AG04450 (cell line): ENCODE measurements at regions not wholly inside any gene's neighbourhood (a gene's known extent, or its start where the extent isn't known, plus 50 kb on each side); places are given as distances from the start of the nearest gene placed in this dataset.

Experiments
- CTCF ChIA-PET: fragments of 300-600, 350-600 bp; formaldehyde crosslinking; extraction: SDS; loops from one replicate; lab custom pipeline; 2022; ENCODE audit warnings: antibody characterized with exemption, inconsistent platforms; lab: Charles Lee
- POLR2A ChIA-PET: fragments of 350-600 bp; formaldehyde crosslinking; extraction: SDS; loops from one replicate; lab custom pipeline; 2021; ENCODE audit warnings: antibody characterized with exemption, inconsistent platforms; lab: Yijun Ruan, JAX
- DNase-seq: peaks from one replicate; pipeline ENCODE4 v3.0.0-alpha.2; 2011; ENCODE audit warnings: low read depth, low spot score
- H3K27ac ChIP-seq: one replicate; pipeline ENCODE4 v1.5.1; 2012; ENCODE audit warnings: low read depth, low read length, control low read depth
- H3K27me3 ChIP-seq: one replicate; pipeline ENCODE4 v1.6.0; 2012; ENCODE audit warnings: low read length; ENCODE audit not compliant: control insufficient read depth, insufficient read depth
- H3K4me3 ChIP-seq: 2 replicates; pipeline ENCODE4 v1.5.1; 2011; ENCODE audit warnings: mild to moderate bottlenecking, low read depth, low read length, control low read depth
- H3K9me3 ChIP-seq: 2 replicates; pipeline ENCODE4 v1.5.1; 2012; ENCODE audit warnings: low read length; ENCODE audit not compliant: control insufficient read depth, insufficient read depth
- TF ChIP-seq, protein P1 (sequence below): IDR thresholded peaks from 2 replicates; pipeline ENCODE4 v1.5.1; 2011; ENCODE audit warnings: low read depth, low read length, control low read depth, inconsistent platforms

GRCh38 chr7:68793513-68793912 is 804.8 kb upstream of the AUTS2 start:
- Histone ChIP-seq H3K4me3 (no peak overlapping the region), H3K27me3 (no peaks in the 10 kb centered on the region), H3K9me3 (peaks cover 2% of the 10 kb centered on the region), H3K27ac (no peak overlapping the region)
- CTCF ChIA-PET: no interaction called here
- TF ChIP-seq, protein P1, sequence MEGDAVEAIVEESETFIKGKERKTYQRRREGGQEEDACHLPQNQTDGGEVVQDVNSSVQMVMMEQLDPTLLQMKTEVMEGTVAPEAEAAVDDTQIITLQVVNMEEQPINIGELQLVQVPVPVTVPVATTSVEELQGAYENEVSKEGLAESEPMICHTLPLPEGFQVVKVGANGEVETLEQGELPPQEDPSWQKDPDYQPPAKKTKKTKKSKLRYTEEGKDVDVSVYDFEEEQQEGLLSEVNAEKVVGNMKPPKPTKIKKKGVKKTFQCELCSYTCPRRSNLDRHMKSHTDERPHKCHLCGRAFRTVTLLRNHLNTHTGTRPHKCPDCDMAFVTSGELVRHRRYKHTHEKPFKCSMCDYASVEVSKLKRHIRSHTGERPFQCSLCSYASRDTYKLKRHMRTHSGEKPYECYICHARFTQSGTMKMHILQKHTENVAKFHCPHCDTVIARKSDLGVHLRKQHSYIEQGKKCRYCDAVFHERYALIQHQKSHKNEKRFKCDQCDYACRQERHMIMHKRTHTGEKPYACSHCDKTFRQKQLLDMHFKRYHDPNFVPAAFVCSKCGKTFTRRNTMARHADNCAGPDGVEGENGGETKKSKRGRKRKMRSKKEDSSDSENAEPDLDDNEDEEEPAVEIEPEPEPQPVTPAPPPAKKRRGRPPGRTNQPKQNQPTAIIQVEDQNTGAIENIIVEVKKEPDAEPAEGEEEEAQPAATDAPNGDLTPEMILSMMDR: no peak
- POLR2A ChIA-PET: no interaction called here
- no peak for DNase-seq

GRCh38 chr7:68800316-68800715 is 798.0 kb upstream of the AUTS2 start:
- CTCF ChIA-PET: no interaction called here
- H3K27me3 ChIP-seq: no peaks in the 10 kb centered on the region
- TF ChIP-seq, protein P1: no peak

GRCh38 chr7:68805159-68805558 is 793.1 kb upstream of the AUTS2 start:
- Histone ChIP-seq H3K27ac (no peak overlapping the region), H3K4me3 (no peak overlapping the region), H3K27me3 (no peaks in the 10 kb centered on the region), H3K9me3 (peaks cover 6% of the 10 kb centered on the region)
- ChIA-PET POLR2A (no interaction called here), CTCF (no interaction called here)
- DNase-seq: no peak
- TF ChIP-seq, protein P1: no peak

More at GRCh38 chr7:68800316-68800715, 798.0 kb upstream of the AUTS2 start:
- DNase-seq: no peak
- Histone ChIP-seq H3K9me3 (peaks cover 10% of the 10 kb centered on the region), H3K27ac (no peak overlapping the region), H3K4me3 (no peak overlapping the region)
- POLR2A ChIA-PET: interaction anchor here (0.7 kb wide), 2 partner anchors 29 to 102 kb away, joined by 3 to 10 read pairs; no protein-coding TSS in a partner anchor

GRCh38 chr7:68807666-68808065 is 790.6 kb upstream of the AUTS2 start:
- Histone ChIP-seq H3K27me3 (no peaks in the 10 kb centered on the region), H3K4me3 (no peak overlapping the region), H3K9me3 (peaks cover 3% of the 10 kb centered on the region), H3K27ac (no peak overlapping the region)
- TF ChIP-seq, protein P1: no peak
- POLR2A ChIA-PET: no interaction called here
- DNase-seq: no peak
- CTCF ChIA-PET: no interaction called here

DNA sequence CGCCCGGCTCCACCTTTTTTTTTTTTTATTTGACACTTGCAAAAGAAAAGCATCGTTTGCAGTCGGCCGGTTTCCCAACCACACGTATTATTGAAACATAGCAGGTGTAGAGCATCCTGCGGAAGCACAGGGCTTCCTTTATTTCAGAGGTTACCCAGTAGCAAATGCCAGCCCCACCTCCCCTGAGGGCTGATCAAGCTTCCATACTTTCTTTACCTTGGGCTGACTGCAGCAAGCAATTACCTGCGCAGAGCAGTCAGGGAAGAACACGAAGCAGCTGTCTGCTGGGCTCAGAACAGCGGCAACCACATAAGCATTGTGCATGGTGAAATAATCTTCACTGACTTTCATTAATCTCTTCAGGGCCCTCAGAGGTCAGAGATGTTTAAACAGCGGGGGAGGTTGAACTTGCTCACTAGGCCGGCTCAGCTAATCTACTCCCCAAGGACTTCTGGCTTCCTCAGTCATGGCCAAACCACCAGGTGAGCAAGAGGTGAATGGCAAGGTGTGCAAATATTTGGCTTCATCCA is 784.7 kb upstream of the AUTS2 start:
- ChIA-PET CTCF (no interaction called here), POLR2A (no interaction called here)
- no peak overlapping the region for H3K27ac ChIP-seq
- H3K4me3 ChIP-seq: no peak overlapping the region
- no peaks in the 10 kb centered on the region for H3K27me3 ChIP-seq
- TF ChIP-seq, protein P1: no peak
- H3K9me3 ChIP-seq: peaks cover 7% of the 10 kb centered on the region
- no peak for DNase-seq
